ENCODE measurements at regions not wholly inside any gene's neighbourhood (a gene's known extent, or its start where the extent isn't known, plus 50 kb on each side); places are given as distances from the start of the nearest gene placed in this dataset.

GRCh38 chr6:105935416-105935815, 150.7 kb upstream of the PRDM1 start:
- no peaks in the 10 kb centered on the region for H3K36me3 ChIP-seq (ENCODE audit: insufficient read depth)
- no peaks in the 10 kb centered on the region for H3K36me3 Mint-ChIP-seq (ENCODE audit: low read depth)
- no peaks in the 10 kb centered on the region for H3K4me1 Mint-ChIP-seq
- H3K4me3 ChIP-seq, result no peak overlapping the region
- H3K9me2 ChIP-seq (ENCODE audit: insufficient read depth), result no peaks in the 10 kb centered on the region; the same call in 1 of the 2 replicates
- no peak overlapping the region for H3K4me2 ChIP-seq
- no peak overlapping the region for H3K27ac Mint-ChIP-seq
- ATAC-seq (no peak), DNase-seq (ENCODE audit: low spot score) (no peak)
- H3K27ac ChIP-seq (ENCODE audit: low read depth), result no peak overlapping the region
- no peaks in the 10 kb centered on the region for H4K20me1 ChIP-seq (replicated peaks; ENCODE audit: insufficient read depth)
- no peaks in the 10 kb centered on the region for H3K79me2 ChIP-seq (replicated peaks; ENCODE audit: insufficient read depth)
- H3F3A ChIP-seq (replicated peaks; ENCODE audit: low read depth), result no peaks in the 10 kb centered on the region
- H3K9me3 Mint-ChIP-seq, result no peaks in the 10 kb centered on the region
- H3K27me3 ChIP-seq (ENCODE audit: insufficient read depth), result no peaks in the 10 kb centered on the region
- no peaks in the 10 kb centered on the region for H3K27me3 Mint-ChIP-seq (ENCODE audit: insufficient read depth, low read depth, poor library complexity)
- no peak for TF ChIP-seq ZNF462 (CRISPR knock-in tag; IDR thresholded peaks at IDR 0.05)
- H3K4me3 Mint-ChIP-seq, result no peak overlapping the region
- no peak overlapping the region for H2AFZ ChIP-seq
- no peaks in the 10 kb centered on the region for H3K4me1 ChIP-seq (ENCODE audit: insufficient read depth)

GRCh38 chr6:105934708-105935107, 151.4 kb upstream of the PRDM1 start:
- H3F3A ChIP-seq (replicated peaks; ENCODE audit: low read depth), result no peaks in the 10 kb centered on the region
- Mint-ChIP-seq H3K4me3 (no peak overlapping the region), H3K36me3 (ENCODE audit: low read depth) (no peaks in the 10 kb centered on the region)
- no peak for TF ChIP-seq POLR2AphosphoS5 (IDR thresholded peaks at IDR 0.05; ENCODE audit: low read depth)
- no peak for TF ChIP-seq CTCF (conservative IDR thresholded peaks at IDR 0.05; ENCODE audit: low read depth in 2 of 2)
- TF ChIP-seq JUNB (IDR thresholded peaks at IDR 0.05; ENCODE audit: unreplicated experiment), result no peak
- no peak for TF ChIP-seq ETS1 (IDR thresholded peaks at IDR 0.05)
- TF ChIP-seq ZNF331 (CRISPR knock-in tag; IDR thresholded peaks at IDR 0.05; ENCODE audit: low read depth), result no peak
- no peak for TF ChIP-seq REST (IDR thresholded peaks at IDR 0.05; ENCODE audit: unreplicated experiment)
- no peak for TF ChIP-seq EZH2 (IDR thresholded peaks at IDR 0.05; ENCODE audit: low read depth, unreplicated experiment)
- TF ChIP-seq ZNF114 (CRISPR knock-in tag; IDR thresholded peaks at IDR 0.05), result no peak
- no peak for TF ChIP-seq CREB1 (CRISPR knock-in tag; IDR thresholded peaks at IDR 0.05; ENCODE audit: low read depth)

More at GRCh38 chr6:105934708-105935107, 151.4 kb upstream of the PRDM1 start:
- Histone ChIP-seq H2AFZ (no peak overlapping the region), H3K79me2 (replicated peaks; ENCODE audit: insufficient read depth) (no peaks in the 10 kb centered on the region), H3K27me3 (ENCODE audit: insufficient read depth) (no peaks in the 10 kb centered on the region), H3K4me3 (no peak overlapping the region), H3K9me2 (ENCODE audit: insufficient read depth) (no peaks in the 10 kb centered on the region; the same call in 1 of the 2 replicates), H3K4me1 (ENCODE audit: insufficient read depth) (no peaks in the 10 kb centered on the region), H3K27ac (ENCODE audit: low read depth) (no peak overlapping the region), H4K20me1 (replicated peaks; ENCODE audit: insufficient read depth) (no peaks in the 10 kb centered on the region), H3K36me3 (ENCODE audit: insufficient read depth) (no peaks in the 10 kb centered on the region), H3K4me2 (no peak overlapping the region)
- no peaks in the 10 kb centered on the region for H3K27me3 Mint-ChIP-seq (ENCODE audit: insufficient read depth, low read depth, poor library complexity)
- no peak overlapping the region for H3K27ac Mint-ChIP-seq
- DNase-seq (ENCODE audit: low spot score), result no peak
- no peaks in the 10 kb centered on the region for H3K9me3 Mint-ChIP-seq
- H3K4me1 Mint-ChIP-seq, result no peaks in the 10 kb centered on the region
- no peak for ATAC-seq
